Astrocyte of the cerebellum (primary cell): ENCODE measurements at regions not wholly inside any gene's neighbourhood (a gene's known extent, or its start where the extent isn't known, plus 50 kb on each side); places are given as distances from the start of the nearest gene placed in this dataset.

ENCODE experiments used
- DNase-seq: peaks from one replicate; pipeline ENCODE4 v3.0.0-alpha.2; 2011; ENCODE audit warnings: low read depth
- H3K4me3 ChIP-seq: 2 replicates; pipeline ENCODE4 v1.5.1; 2011; ENCODE audit warnings: mild to moderate bottlenecking, low read depth, low read length, moderate library complexity
- CTCF ChIP-seq: IDR thresholded peaks from 2 replicates; pipeline ENCODE4 v1.5.1; 2012; ENCODE audit warnings: low read length, low read depth, moderate library complexity, mild to moderate bottlenecking; ENCODE audit errors: missing control alignments
- in situ Hi-C: cut with HindIII; loops from 2 replicates; pipeline ENCODE4 v1.10.0; 2017; ENCODE audit warnings: low sequenced_read_pairs

DNA sequence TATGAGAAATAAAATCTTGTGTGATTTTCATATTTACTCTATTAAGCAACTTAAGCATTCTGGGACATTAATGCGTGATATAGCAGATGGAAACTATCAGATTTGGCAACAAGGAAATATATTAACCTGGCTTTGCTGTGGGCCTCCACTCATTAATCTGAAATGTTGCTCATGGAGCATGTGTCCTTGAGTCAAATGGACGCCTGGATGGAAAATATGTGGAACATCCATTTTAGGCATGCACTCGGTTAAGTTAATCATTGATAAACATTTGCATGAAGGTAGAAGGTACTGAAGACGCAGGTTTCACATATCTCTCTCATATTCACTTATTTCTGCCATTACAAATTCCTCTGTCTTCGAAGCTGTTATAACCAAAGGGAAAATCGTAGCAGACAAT, 246.1 kb downstream of the NR2F2 start:
- in situ Hi-C loops: no loop called here
- no peak for TF ChIP-seq CTCF

GRCh38 chr15:96578393-96578792, 247.9 kb downstream of the NR2F2 start:
- in situ Hi-C loops: no loop called here
- no peak overlapping the region for H3K4me3 ChIP-seq
- DNase-seq: no peak
- no peak for TF ChIP-seq CTCF

More for the DNA sequence above, 246.1 kb downstream of the NR2F2 start:
- no peak overlapping the region for H3K4me3 ChIP-seq
- no peak for DNase-seq

DNA sequence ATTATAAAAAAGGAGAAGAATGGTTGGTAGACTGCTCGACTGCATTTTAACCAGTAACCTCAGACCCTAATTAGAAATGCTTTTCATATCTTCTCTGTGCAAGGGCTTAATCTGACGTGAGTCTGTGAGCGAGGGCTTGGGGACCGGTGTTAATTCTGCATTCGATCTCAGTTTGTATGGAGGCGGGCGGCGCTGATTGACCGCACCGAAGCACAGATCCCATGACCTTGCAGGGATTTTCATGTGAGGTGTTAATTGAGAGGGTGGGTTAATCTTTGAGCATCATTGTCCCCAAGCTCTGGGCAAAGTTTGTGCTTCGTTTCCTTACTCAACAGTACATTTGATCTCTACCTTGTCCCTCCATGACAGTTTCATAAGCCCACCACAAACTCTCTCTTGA, 250.9 kb downstream of the NR2F2 start:
- no peak for TF ChIP-seq CTCF
- DNase-seq: no peak
- H3K4me3 ChIP-seq: no peak overlapping the region
- in situ Hi-C loops: no loop called here

GRCh38 chr15:96582473-96582872, 252.0 kb downstream of the NR2F2 start:
- no peak for TF ChIP-seq CTCF
- in situ Hi-C loops: no loop called here
- H3K4me3 ChIP-seq: no peak overlapping the region
- DNase-seq: no peak

- DNase-seq: no peak
- H3K4me3 ChIP-seq: no peak overlapping the region
- in situ Hi-C loops: no loop called here
- no peak for TF ChIP-seq CTCF
Observed at GRCh38 chr15:96583671-96584070, 253.2 kb downstream of the NR2F2 start.

- DNase-seq: no peak
- TF ChIP-seq CTCF: peak; percentile 30
- in situ Hi-C loops: no loop called here
- no peak overlapping the region for H3K4me3 ChIP-seq
Observed at GRCh38 chr15:96585484-96586386, 255.2 kb downstream of the NR2F2 start.
